ENCODE measurements at regions not wholly inside any gene's neighbourhood (a gene's known extent, or its start where the extent isn't known, plus 50 kb on each side); places are given as distances from the start of the nearest gene placed in this dataset.

GRCh38 chr13:82275644-82276043 lies 1606.6 kb downstream of the SLITRK1 start:
- TF ChIP-seq SP1 (IDR thresholded peaks at IDR 0.05; ENCODE audit: low read depth, low read length): no peak
- TF ChIP-seq CTCF (IDR thresholded peaks at IDR 0.05 in 2 of 3, conservative IDR thresholded peaks at IDR 0.05 in 1 of 3; ENCODE audit: control insufficient read depth in 2 of 3, extremely low read depth in 1 of 3, insufficient read depth in 1 of 3, low read depth in 3 of 3, low read length in 3 of 3): no peak
- TF ChIP-seq, protein P1, sequence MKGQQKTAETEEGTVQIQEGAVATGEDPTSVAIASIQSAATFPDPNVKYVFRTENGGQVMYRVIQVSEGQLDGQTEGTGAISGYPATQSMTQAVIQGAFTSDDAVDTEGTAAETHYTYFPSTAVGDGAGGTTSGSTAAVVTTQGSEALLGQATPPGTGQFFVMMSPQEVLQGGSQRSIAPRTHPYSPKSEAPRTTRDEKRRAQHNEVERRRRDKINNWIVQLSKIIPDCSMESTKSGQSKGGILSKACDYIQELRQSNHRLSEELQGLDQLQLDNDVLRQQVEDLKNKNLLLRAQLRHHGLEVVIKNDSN (IDR thresholded peaks at IDR 0.05; ENCODE audit: borderline replicate concordance, extremely low read length, insufficient read depth, low read depth, low read length): no peak
- TF ChIP-seq KDM1A (IDR thresholded peaks at IDR 0.05; ENCODE audit: borderline replicate concordance): no peak

Measured in GM12878 (cell line).